ENCODE measurements at regions not wholly inside any gene's neighbourhood (a gene's known extent, or its start where the extent isn't known, plus 50 kb on each side); places are given as distances from the start of the nearest gene placed in this dataset.

DNA sequence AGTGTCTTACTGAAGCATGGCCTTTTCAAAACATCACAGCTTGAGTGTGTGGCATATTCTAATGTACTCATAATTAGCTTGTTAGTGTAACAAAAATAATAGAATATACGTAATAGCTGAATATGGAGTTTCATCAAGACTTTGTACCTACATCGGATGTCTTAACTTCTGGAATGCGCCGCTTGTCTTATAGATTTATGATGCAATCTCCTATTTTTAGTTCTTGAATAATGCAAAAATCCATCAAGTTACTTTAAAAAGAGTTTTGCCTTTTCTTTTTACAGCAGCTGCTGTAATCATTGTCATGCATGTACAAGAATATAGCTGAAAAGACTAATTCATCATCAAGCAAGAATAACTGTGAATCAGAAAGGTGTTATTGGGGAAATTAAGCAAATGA is 140.7 kb upstream of the SCN7A start:
- no peak overlapping the region for H3K27ac ChIP-seq
- TF ChIP-seq, protein P1, sequence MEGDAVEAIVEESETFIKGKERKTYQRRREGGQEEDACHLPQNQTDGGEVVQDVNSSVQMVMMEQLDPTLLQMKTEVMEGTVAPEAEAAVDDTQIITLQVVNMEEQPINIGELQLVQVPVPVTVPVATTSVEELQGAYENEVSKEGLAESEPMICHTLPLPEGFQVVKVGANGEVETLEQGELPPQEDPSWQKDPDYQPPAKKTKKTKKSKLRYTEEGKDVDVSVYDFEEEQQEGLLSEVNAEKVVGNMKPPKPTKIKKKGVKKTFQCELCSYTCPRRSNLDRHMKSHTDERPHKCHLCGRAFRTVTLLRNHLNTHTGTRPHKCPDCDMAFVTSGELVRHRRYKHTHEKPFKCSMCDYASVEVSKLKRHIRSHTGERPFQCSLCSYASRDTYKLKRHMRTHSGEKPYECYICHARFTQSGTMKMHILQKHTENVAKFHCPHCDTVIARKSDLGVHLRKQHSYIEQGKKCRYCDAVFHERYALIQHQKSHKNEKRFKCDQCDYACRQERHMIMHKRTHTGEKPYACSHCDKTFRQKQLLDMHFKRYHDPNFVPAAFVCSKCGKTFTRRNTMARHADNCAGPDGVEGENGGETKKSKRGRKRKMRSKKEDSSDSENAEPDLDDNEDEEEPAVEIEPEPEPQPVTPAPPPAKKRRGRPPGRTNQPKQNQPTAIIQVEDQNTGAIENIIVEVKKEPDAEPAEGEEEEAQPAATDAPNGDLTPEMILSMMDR (conservative IDR thresholded peaks at IDR 0.05) = no peak

DNA sequence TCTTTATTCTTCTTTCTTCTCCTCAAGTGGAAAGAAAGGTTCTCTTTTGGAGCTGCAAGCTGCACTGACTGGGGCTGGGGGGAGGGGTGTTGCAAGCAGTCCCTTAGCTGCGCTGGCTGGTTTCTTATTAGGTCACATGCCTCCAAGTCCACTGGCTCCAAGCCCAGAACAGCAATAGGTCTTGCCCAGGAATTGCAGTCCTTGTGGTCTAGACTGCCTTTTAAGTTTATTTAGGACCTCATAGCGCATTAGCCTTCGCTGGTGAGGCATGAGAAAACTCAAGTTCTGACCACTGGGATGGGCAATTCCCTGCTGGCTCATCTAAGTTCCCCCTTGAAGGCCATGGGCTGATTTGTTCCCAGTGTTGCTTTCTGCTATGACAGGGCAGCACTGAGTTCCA is 138.6 kb upstream of the SCN7A start:
- TF ChIP-seq, protein P1 (conservative IDR thresholded peaks at IDR 0.05) = no peak
- no peak overlapping the region for H3K27ac ChIP-seq

DNA sequence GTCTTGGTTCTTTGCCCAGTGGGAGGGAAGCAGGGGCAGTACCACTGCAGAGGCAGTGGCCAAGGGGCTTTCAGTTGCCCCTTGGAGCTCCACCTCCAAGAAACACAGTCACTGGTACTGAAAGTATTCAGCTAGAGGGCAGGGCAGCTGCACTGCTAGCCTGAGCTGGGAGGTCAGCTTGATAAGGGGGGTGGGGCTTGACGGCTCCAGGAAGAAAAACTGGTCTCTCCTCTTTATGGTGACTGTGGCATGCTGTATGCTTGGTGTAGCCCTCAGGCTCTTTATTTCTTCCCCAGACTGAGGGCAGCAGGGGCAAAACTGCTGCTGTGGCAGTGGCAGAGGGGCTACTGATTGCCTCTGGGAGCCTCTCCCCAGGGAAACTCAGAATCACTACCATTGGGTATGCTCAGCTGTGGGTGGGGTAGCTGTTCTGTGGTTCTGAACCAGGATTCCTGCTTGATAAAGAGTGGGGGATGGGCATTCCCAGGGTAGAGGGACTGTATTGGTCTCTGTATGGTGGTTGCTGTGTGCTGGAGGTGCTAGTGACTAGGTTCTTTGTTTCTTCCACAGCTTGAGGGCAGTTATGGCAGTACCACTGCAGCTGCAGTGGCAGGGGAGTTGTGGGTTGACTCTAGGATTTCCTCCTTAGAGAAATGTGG is 134.6 kb upstream of the SCN7A start:
- TF ChIP-seq, protein P1 (conservative IDR thresholded peaks at IDR 0.05) = no peak
- H3K27ac ChIP-seq = no peak overlapping the region; the same call in 1 of the 2 replicates

- TF ChIP-seq, protein P1 (conservative IDR thresholded peaks at IDR 0.05) = 0 out of 2 replicates have a peak, but pooled peaks have one; percentile 16
- no peak overlapping the region; the same call in 1 of the 2 replicates for H3K27ac ChIP-seq
Measured at GRCh38 chr2:166627893-166628292, 133.8 kb upstream of the SCN7A start.

GRCh38 chr2:166625670-166626069 is 131.6 kb upstream of the SCN7A start:
- H3K27ac ChIP-seq = no peak overlapping the region
- TF ChIP-seq, protein P1 (conservative IDR thresholded peaks at IDR 0.05) = no peak

- TF ChIP-seq, protein P1 (conservative IDR thresholded peaks at IDR 0.05) = no peak
- no peak overlapping the region for H3K27ac ChIP-seq
Measured at GRCh38 chr2:166614503-166614902, 120.5 kb upstream of the SCN7A start.

DNA sequence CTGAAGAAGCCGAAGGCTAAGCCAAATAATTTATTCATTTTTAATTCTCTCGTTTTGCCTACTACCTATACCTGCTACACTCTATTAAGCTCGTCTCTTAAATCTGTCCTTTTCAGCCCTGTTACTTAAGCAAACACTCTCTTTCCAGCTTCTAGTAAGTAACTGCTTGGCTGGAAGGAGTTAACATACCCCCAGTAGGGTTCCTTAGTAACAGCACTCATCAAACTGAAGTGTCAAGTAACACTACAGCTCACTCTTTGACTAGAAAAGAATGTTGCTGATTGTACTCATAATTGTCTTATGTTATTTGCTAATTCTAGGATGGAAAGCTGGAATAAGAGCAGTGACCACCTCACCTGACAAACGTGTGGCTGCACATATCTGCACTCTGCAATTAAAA is 120.0 kb upstream of the SCN7A start:
- TF ChIP-seq, protein P1 (conservative IDR thresholded peaks at IDR 0.05) = no peak
- H3K27ac ChIP-seq = no peak overlapping the region
